Neural cell (in vitro differentiated cells): ENCODE measurements at regions not wholly inside any gene's neighbourhood (a gene's known extent, or its start where the extent isn't known, plus 50 kb on each side); places are given as distances from the start of the nearest gene placed in this dataset.
"Not testable (repeated sequence)": the region's sequence is repeated elsewhere in the genome, so short reads cannot be mapped to it uniquely, and the experiment has no call there.

Experiments used
- H2AFZ ChIP-seq: fragments of 200-600, 300-800 bp; sonication (generic), shearing (Covaris generic); 2 replicates; pipeline ENCODE4 v1.6.0; 2014; ENCODE audit warnings: low read depth, mild to moderate bottlenecking, antibody characterized with exemption, low read length, moderate library complexity
- H3F3A ChIP-seq: fragments of 200-600 bp; shearing (Covaris generic); 2 replicates; pipeline ENCODE4 v1.6.1; 2016; ENCODE audit warnings: mild to moderate bottlenecking, moderate library complexity, mixed read lengths, antibody characterized with exemption, low read length; ENCODE audit not compliant: insufficient read depth, poor library complexity, severe bottlenecking
- H3K27ac ChIP-seq: fragments of 200-600, 300-800 bp; sonication (generic), shearing (Covaris generic); 2 replicates; pipeline ENCODE4 v1.5.1; 2014; ENCODE audit warnings: mild to moderate bottlenecking, low read length, moderate library complexity
- H3K27me3 ChIP-seq: fragments of 300-800, 200-600 bp; sonication (generic), shearing (Covaris generic); 2 replicates; pipeline ENCODE4 v1.6.0; 2014; ENCODE audit warnings: mild to moderate bottlenecking, low read depth, low read length, moderate library complexity; ENCODE audit not compliant: insufficient read depth
- H3K36me3 ChIP-seq: fragments of 300-800, 200-600 bp; sonication (generic), shearing (Covaris generic); 2 replicates; pipeline ENCODE4 v1.5.1; 2014; ENCODE audit warnings: mild to moderate bottlenecking, antibody characterized with exemption, low read length, moderate library complexity; ENCODE audit not compliant: insufficient read depth
- H3K4me2 ChIP-seq: fragments of 300-800, 200-600 bp; sonication (generic), shearing (Covaris generic); 2 replicates; pipeline ENCODE4 v1.6.0; 2014; ENCODE audit warnings: mild to moderate bottlenecking, low read length
- H3K4me3 ChIP-seq: fragments of 300-800, 200-600 bp; sonication (generic), shearing (Covaris generic); 2 replicates; pipeline ENCODE4 v1.5.1; 2014; ENCODE audit warnings: mild to moderate bottlenecking, low read length, moderate library complexity
- H3K79me2 ChIP-seq: fragments of 200-600 bp; shearing (Covaris generic); replicated peaks from 2 replicates; pipeline ENCODE4 v1.6.0; 2014; ENCODE audit warnings: mild to moderate bottlenecking, low read length, moderate library complexity; ENCODE audit not compliant: insufficient read depth
- H3K9ac ChIP-seq: fragments of 300-800, 200-600 bp; sonication (generic), shearing (Covaris generic); 2 replicates; pipeline ENCODE4 v1.6.1; 2016; ENCODE audit warnings: mild to moderate bottlenecking, low read length, mixed read lengths
- H3K9me2 ChIP-seq: fragments of 200-600 bp; shearing (Covaris generic); 2 replicates; pipeline ENCODE4 v1.6.1; 2016; ENCODE audit warnings: mild to moderate bottlenecking, low read length, mixed read lengths; ENCODE audit not compliant: insufficient read depth
- H3K9me3 ChIP-seq: fragments of 200-600, 300-800 bp; sonication (generic), shearing (Covaris generic); 2 replicates; pipeline ENCODE4 v1.6.1; 2016; ENCODE audit warnings: mild to moderate bottlenecking, mixed run types, low read length, moderate library complexity, mixed read lengths
- H4K20me1 ChIP-seq: fragments of 200-600 bp; shearing (Covaris generic); 2 replicates; pipeline ENCODE4 v1.6.1; 2016; ENCODE audit warnings: mild to moderate bottlenecking, mixed run types; ENCODE audit not compliant: insufficient read depth

- H3K4me3 ChIP-seq, H3K9me3 ChIP-seq, H3K9me2 ChIP-seq, H3K79me2 ChIP-seq, H3K27me3 ChIP-seq, H3K9ac ChIP-seq, H3K27ac ChIP-seq, H2AFZ ChIP-seq, H3F3A ChIP-seq, H3K36me3 ChIP-seq, H4K20me1 ChIP-seq, H3K4me2 ChIP-seq: not testable (repeated sequence)
Observed at GRCh38 chr9:39018107-39018506, 269.9 kb downstream of the CNTNAP3 start.

DNA sequence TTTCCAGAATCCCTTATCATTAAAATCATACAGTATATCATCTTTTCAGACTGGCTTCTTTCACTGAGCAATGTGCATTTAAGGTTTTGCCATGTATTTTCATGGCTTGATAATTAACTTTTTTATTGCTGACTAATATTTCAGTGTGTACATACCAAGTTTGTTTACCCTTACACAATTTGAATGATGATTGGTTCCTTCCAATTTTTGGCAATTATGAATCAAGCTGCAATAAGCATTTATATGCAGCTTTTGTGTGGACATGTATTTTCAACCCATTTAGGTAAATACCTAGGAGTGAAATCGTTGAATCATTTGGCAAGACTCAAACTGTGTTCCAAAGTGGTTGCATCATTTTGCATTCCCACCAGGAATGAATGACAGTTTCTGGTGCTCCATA, 272.8 kb downstream of the CNTNAP3 start:
- H3K4me3 ChIP-seq, H3K4me2 ChIP-seq, H2AFZ ChIP-seq, H4K20me1 ChIP-seq, H3F3A ChIP-seq, H3K36me3 ChIP-seq, H3K9me2 ChIP-seq, H3K9ac ChIP-seq, H3K27ac ChIP-seq, H3K79me2 ChIP-seq, H3K27me3 ChIP-seq, H3K9me3 ChIP-seq: not testable (repeated sequence)

GRCh38 chr9:39014805-39015123, 273.2 kb downstream of the CNTNAP3 start:
- not testable (repeated sequence) for H3K9me2 ChIP-seq, H3K9ac ChIP-seq, H3K4me2 ChIP-seq

GRCh38 chr9:39014096-39014804, 273.7 kb downstream of the CNTNAP3 start:
- not testable (repeated sequence) for H3K4me2 ChIP-seq, H3K27ac ChIP-seq, H3K9me2 ChIP-seq

More at GRCh38 chr9:39014805-39015123, 273.2 kb downstream of the CNTNAP3 start:
- H3K36me3 ChIP-seq, H2AFZ ChIP-seq, H3K27me3 ChIP-seq, H4K20me1 ChIP-seq, H3F3A ChIP-seq, H3K9me3 ChIP-seq, H3K4me3 ChIP-seq, H3K27ac ChIP-seq, H3K79me2 ChIP-seq: not testable (repeated sequence)

GRCh38 chr9:39009743-39010142, 278.2 kb downstream of the CNTNAP3 start:
- H3K36me3 ChIP-seq, H3K9me3 ChIP-seq, H3F3A ChIP-seq, H4K20me1 ChIP-seq, H3K9me2 ChIP-seq, H3K27me3 ChIP-seq, H2AFZ ChIP-seq, H3K4me2 ChIP-seq, H3K4me3 ChIP-seq, H3K9ac ChIP-seq, H3K79me2 ChIP-seq, H3K27ac ChIP-seq: not testable (repeated sequence)

More at GRCh38 chr9:39014096-39014804, 273.7 kb downstream of the CNTNAP3 start:
- not testable (repeated sequence) for H3K27me3 ChIP-seq, H3F3A ChIP-seq, H3K9me3 ChIP-seq, H3K36me3 ChIP-seq, H3K79me2 ChIP-seq, H2AFZ ChIP-seq, H4K20me1 ChIP-seq, H3K4me3 ChIP-seq, H3K9ac ChIP-seq

- not testable (repeated sequence) for H3K79me2 ChIP-seq, H3F3A ChIP-seq, H4K20me1 ChIP-seq, H3K27ac ChIP-seq, H3K4me3 ChIP-seq, H3K9ac ChIP-seq, H2AFZ ChIP-seq, H3K9me3 ChIP-seq, H3K36me3 ChIP-seq, H3K9me2 ChIP-seq, H3K27me3 ChIP-seq, H3K4me2 ChIP-seq
Observed at GRCh38 chr9:39009343-39009742, 278.6 kb downstream of the CNTNAP3 start.

DNA sequence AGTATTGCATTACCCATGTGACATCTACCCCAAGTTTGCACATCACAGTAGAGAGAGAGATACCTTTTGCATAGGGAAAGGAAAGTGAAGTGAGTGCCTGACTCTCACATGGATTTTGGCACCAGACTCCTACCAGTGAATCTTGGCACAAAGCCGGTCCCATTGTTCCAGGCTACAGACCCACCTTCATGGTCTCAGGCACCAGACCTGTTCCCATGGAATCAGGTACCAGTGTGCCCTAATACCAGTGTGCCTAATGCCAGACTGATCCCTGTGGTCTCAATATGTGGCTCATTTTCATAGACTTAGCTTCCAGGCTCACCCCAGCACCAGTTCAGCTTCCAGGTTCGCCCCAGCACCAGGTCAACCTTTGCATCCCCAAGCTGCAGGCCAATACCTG, 279.1 kb downstream of the CNTNAP3 start:
- H3K36me3 ChIP-seq, H4K20me1 ChIP-seq, H3K9me2 ChIP-seq, H3K9ac ChIP-seq, H3K4me2 ChIP-seq, H3K79me2 ChIP-seq, H3K27ac ChIP-seq, H3K4me3 ChIP-seq, H3F3A ChIP-seq, H2AFZ ChIP-seq, H3K27me3 ChIP-seq, H3K9me3 ChIP-seq: not testable (repeated sequence)

GRCh38 chr9:39005736-39006135, 282.2 kb downstream of the CNTNAP3 start:
- not testable (repeated sequence) for H3K9ac ChIP-seq, H3K27ac ChIP-seq, H2AFZ ChIP-seq, H3K36me3 ChIP-seq, H3K4me3 ChIP-seq, H3K4me2 ChIP-seq, H3K9me2 ChIP-seq, H3K79me2 ChIP-seq, H4K20me1 ChIP-seq, H3K9me3 ChIP-seq, H3K27me3 ChIP-seq, H3F3A ChIP-seq
